HEK293 (cell line): ENCODE measurements at regions not wholly inside any gene's neighbourhood (a gene's known extent, or its start where the extent isn't known, plus 50 kb on each side); places are given as distances from the start of the nearest gene placed in this dataset.

ENCODE experiments used
- CTCF ChIA-PET: fragments of 350-600 bp; formaldehyde crosslinking; extraction: SDS; loops from one replicate; lab custom pipeline; 2021; ENCODE audit warnings: antibody characterized with exemption; lab: Yijun Ruan, JAX
- POLR2A ChIA-PET: fragments of 300-600 bp; formaldehyde crosslinking; extraction: SDS; loops from one replicate; lab custom pipeline; 2020; ENCODE audit warnings: antibody characterized with exemption, inconsistent platforms; lab: Yijun Ruan, JAX
- H3K27ac ChIP-seq: fragments of 200-500 bp; sonication (Bioruptor generic); 2 replicates; pipeline ENCODE4 v1.5.1; 2014; ENCODE audit warnings: low read depth, low read length, control low read depth, inconsistent platforms; ENCODE audit errors: extremely low read depth
- H3K36me3 ChIP-seq, 2 experiments: fragments of 200-500 bp in 1 of 2; sonication (Bioruptor generic) in 1 of 2; 1 replicate in 1 of 2; 2 replicates in 1 of 2; pipeline ENCODE4 v1.5.1; 2014 to 2017; ENCODE audit warnings: inconsistent platforms in 2 of 2, low read length in 2 of 2; ENCODE audit not compliant: control insufficient read depth in 2 of 2, insufficient read depth in 1 of 2
- H3K4me1 ChIP-seq: fragments of 200-500 bp; sonication (Bioruptor generic); 2 replicates; pipeline ENCODE4 v1.5.1; 2014; ENCODE audit warnings: mild to moderate bottlenecking, low read length, inconsistent platforms; ENCODE audit not compliant: control insufficient read depth, insufficient read depth
- H3K4me3 ChIP-seq: 2 replicates; pipeline ENCODE4 v1.5.1; 2011; ENCODE audit warnings: low read depth, mild to moderate bottlenecking, control low read depth, low read length, moderate library complexity
- H3K9me3 ChIP-seq: fragments of 200-500 bp; sonication (Bioruptor generic); 2 replicates; pipeline ENCODE4 v1.5.1; 2014; ENCODE audit warnings: low read depth, low read length, inconsistent platforms; ENCODE audit not compliant: control insufficient read depth, insufficient read depth
- BCL6B ChIP-seq: fragments of 450-650 bp; formaldehyde crosslinking; IDR thresholded peaks from 2 replicates; pipeline ENCODE4 v1.5.1; 2017; ENCODE audit warnings: missing biosample characterization, missing genetic modification characterization
- HOXC10 ChIP-seq: sonication (generic); formaldehyde crosslinking; IDR thresholded peaks from 2 replicates; pipeline ENCODE4 v1.8.1; 2023; ENCODE audit warnings: mild to moderate bottlenecking, missing genetic modification reagents
- OVOL3 ChIP-seq: fragments of 450-650 bp; formaldehyde crosslinking; IDR thresholded peaks from 2 replicates; pipeline ENCODE4 v1.5.1; 2016; ENCODE audit warnings: missing biosample characterization, missing genetic modification characterization
- RBAK ChIP-seq: fragments of 450-650 bp; formaldehyde crosslinking; IDR thresholded peaks from 2 replicates; pipeline ENCODE4 v1.5.1; 2016; ENCODE audit warnings: missing biosample characterization, missing genetic modification characterization
- ZBTB48 ChIP-seq: fragments of 450-650 bp; formaldehyde crosslinking; IDR thresholded peaks from 2 replicates; pipeline ENCODE4 v1.5.1; 2016; ENCODE audit warnings: missing biosample characterization, missing genetic modification characterization
- ZBTB49 ChIP-seq: fragments of 450-650 bp; formaldehyde crosslinking; IDR thresholded peaks from 2 replicates; pipeline ENCODE4 v1.5.1; 2016; ENCODE audit warnings: missing biosample characterization, missing genetic modification characterization, low read depth
- ZNF138 ChIP-seq: fragments of 450-650 bp; formaldehyde crosslinking; IDR thresholded peaks from 2 replicates; pipeline ENCODE4 v1.5.1; 2016; ENCODE audit warnings: missing biosample characterization, missing genetic modification characterization, borderline replicate concordance
- ZNF169 ChIP-seq: fragments of 450-650 bp; formaldehyde crosslinking; IDR thresholded peaks from 2 replicates; pipeline ENCODE4 v1.5.1; 2016; ENCODE audit warnings: missing biosample characterization, missing genetic modification characterization
- ZNF24 ChIP-seq: fragments of 450-650 bp; formaldehyde crosslinking; IDR thresholded peaks from 2 replicates; pipeline ENCODE4 v1.5.1; 2016; ENCODE audit warnings: missing biosample characterization, missing genetic modification characterization
- ZNF280C ChIP-seq: fragments of 450-650 bp; formaldehyde crosslinking; IDR thresholded peaks from 2 replicates; pipeline ENCODE4 v1.5.1; 2016; ENCODE audit warnings: missing biosample characterization, missing genetic modification characterization
- ZNF341 ChIP-seq: fragments of 450-650 bp; formaldehyde crosslinking; IDR thresholded peaks from 2 replicates; pipeline ENCODE4; 2016; ENCODE audit warnings: low read depth, missing biosample characterization, missing genetic modification characterization
- ZNF449 ChIP-seq: fragments of 450-650 bp; formaldehyde crosslinking; IDR thresholded peaks from 2 replicates; pipeline ENCODE4 v1.5.1; 2017; ENCODE audit warnings: missing biosample characterization, mild to moderate bottlenecking, missing genetic modification characterization, moderate library complexity
- ZNF513 ChIP-seq: fragments of 450-650 bp; IDR thresholded peaks from 2 replicates; pipeline ENCODE4 v1.5.1; 2018; ENCODE audit warnings: missing biosample characterization, missing genetic modification characterization
- ZNF555 ChIP-seq: fragments of 450-650 bp; formaldehyde crosslinking; conservative IDR thresholded peaks from 2 replicates; pipeline ENCODE4 v1.5.1; 2017; ENCODE audit warnings: missing biosample characterization, mild to moderate bottlenecking, missing genetic modification characterization, inconsistent platforms
- ZNF621 ChIP-seq: fragments of 450-650 bp; formaldehyde crosslinking; IDR thresholded peaks from 2 replicates; pipeline ENCODE4 v1.5.1; 2017; ENCODE audit warnings: missing biosample characterization, missing genetic modification characterization
- ZNF785 ChIP-seq: fragments of 450-650 bp; formaldehyde crosslinking; IDR thresholded peaks from 2 replicates; pipeline ENCODE4 v1.5.1; 2016; ENCODE audit warnings: missing biosample characterization, missing genetic modification characterization
- TF ChIP-seq, protein P1 (sequence below): fragments of 450-650 bp; formaldehyde crosslinking; IDR thresholded peaks from 2 replicates; pipeline ENCODE4 v1.5.1; 2016; ENCODE audit warnings: missing biosample characterization, missing genetic modification characterization, borderline replicate concordance
- TF ChIP-seq, protein P2 (sequence below): fragments of 450-650 bp; formaldehyde crosslinking; IDR thresholded peaks from 2 replicates; pipeline ENCODE4 v1.5.1; 2017; ENCODE audit warnings: missing biosample characterization, missing genetic modification characterization
- TF ChIP-seq, protein P3 (sequence below): fragments of 450-650 bp; formaldehyde crosslinking; IDR thresholded peaks from 2 replicates; pipeline ENCODE4 v1.5.1; 2016; ENCODE audit warnings: missing biosample characterization, missing genetic modification characterization

GRCh38 chr22:34845391-34845790, 220.6 kb upstream of the ISX start (continued):
- TF ChIP-seq, protein P1, sequence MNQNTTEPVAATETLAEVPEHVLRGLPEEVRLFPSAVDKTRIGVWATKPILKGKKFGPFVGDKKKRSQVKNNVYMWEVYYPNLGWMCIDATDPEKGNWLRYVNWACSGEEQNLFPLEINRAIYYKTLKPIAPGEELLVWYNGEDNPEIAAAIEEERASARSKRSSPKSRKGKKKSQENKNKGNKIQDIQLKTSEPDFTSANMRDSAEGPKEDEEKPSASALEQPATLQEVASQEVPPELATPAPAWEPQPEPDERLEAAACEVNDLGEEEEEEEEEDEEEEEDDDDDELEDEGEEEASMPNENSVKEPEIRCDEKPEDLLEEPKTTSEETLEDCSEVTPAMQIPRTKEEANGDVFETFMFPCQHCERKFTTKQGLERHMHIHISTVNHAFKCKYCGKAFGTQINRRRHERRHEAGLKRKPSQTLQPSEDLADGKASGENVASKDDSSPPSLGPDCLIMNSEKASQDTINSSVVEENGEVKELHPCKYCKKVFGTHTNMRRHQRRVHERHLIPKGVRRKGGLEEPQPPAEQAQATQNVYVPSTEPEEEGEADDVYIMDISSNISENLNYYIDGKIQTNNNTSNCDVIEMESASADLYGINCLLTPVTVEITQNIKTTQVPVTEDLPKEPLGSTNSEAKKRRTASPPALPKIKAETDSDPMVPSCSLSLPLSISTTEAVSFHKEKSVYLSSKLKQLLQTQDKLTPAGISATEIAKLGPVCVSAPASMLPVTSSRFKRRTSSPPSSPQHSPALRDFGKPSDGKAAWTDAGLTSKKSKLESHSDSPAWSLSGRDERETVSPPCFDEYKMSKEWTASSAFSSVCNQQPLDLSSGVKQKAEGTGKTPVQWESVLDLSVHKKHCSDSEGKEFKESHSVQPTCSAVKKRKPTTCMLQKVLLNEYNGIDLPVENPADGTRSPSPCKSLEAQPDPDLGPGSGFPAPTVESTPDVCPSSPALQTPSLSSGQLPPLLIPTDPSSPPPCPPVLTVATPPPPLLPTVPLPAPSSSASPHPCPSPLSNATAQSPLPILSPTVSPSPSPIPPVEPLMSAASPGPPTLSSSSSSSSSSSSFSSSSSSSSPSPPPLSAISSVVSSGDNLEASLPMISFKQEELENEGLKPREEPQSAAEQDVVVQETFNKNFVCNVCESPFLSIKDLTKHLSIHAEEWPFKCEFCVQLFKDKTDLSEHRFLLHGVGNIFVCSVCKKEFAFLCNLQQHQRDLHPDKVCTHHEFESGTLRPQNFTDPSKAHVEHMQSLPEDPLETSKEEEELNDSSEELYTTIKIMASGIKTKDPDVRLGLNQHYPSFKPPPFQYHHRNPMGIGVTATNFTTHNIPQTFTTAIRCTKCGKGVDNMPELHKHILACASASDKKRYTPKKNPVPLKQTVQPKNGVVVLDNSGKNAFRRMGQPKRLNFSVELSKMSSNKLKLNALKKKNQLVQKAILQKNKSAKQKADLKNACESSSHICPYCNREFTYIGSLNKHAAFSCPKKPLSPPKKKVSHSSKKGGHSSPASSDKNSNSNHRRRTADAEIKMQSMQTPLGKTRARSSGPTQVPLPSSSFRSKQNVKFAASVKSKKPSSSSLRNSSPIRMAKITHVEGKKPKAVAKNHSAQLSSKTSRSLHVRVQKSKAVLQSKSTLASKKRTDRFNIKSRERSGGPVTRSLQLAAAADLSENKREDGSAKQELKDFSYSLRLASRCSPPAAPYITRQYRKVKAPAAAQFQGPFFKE (tag by site-specific recombination) = no peak
- TF ChIP-seq OVOL3 (no peak), ZBTB48 (tag by site-specific recombination) (no peak), ZNF280C (tag by site-specific recombination) (no peak), RBAK (tag by site-specific recombination) (no peak), HOXC10 (CRISPR knock-in tag) (no peak), ZNF138 (tag by site-specific recombination) (no peak), ZBTB49 (tag by site-specific recombination) (no peak), ZNF513 (tag by site-specific recombination) (no peak), BCL6B (tag by site-specific recombination) (no peak), ZNF24 (tag by site-specific recombination) (no peak)

GRCh38 chr22:34847072-34847471, 218.9 kb upstream of the ISX start:
- no peak overlapping the region for H3K4me3 ChIP-seq
- H3K27ac ChIP-seq = no peak overlapping the region
- H3K9me3 ChIP-seq = no peaks in the 10 kb centered on the region
- ChIA-PET CTCF (interaction anchor here (0.6 to 0.7 kb wide), 2 partner anchors 307 to 488 kb away, joined by 3 read pairs; no protein-coding TSS in a partner anchor), POLR2A (no interaction called here)
- no peaks in the 10 kb centered on the region for H3K4me1 ChIP-seq
- H3K36me3 ChIP-seq = no peaks in the 10 kb centered on the region
- TF ChIP-seq, protein P2, sequence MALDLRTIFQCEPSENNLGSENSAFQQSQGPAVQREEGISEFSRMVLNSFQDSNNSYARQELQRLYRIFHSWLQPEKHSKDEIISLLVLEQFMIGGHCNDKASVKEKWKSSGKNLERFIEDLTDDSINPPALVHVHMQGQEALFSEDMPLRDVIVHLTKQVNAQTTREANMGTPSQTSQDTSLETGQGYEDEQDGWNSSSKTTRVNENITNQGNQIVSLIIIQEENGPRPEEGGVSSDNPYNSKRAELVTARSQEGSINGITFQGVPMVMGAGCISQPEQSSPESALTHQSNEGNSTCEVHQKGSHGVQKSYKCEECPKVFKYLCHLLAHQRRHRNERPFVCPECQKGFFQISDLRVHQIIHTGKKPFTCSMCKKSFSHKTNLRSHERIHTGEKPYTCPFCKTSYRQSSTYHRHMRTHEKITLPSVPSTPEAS (tag by site-specific recombination) = no peak
- no peak for TF ChIP-seq ZNF169
- TF ChIP-seq, protein P3, sequence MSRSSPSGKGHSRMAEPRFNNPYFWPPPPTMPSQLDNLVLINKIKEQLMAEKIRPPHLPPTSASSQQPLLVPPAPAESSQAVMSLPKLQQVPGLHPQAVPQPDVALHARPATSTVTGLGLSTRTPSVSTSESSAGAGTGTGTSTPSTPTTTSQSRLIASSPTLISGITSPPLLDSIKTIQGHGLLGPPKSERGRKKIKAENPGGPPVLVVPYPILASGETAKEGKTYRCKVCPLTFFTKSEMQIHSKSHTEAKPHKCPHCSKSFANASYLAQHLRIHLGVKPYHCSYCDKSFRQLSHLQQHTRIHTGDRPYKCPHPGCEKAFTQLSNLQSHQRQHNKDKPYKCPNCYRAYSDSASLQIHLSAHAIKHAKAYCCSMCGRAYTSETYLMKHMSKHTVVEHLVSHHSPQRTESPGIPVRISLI (tag by site-specific recombination) = no peak
- no peak for TF ChIP-seq ZNF555 (tag by site-specific recombination)
- no peak for TF ChIP-seq ZNF621 (tag by site-specific recombination)
- TF ChIP-seq OVOL3 = no peak
- TF ChIP-seq ZNF341 = no peak
- TF ChIP-seq ZNF449 (tag by site-specific recombination) = no peak
- TF ChIP-seq ZNF785 = no peak
